Ovary (tissue), 7 donors: ENCODE measurements at regions not wholly inside any gene's neighbourhood (a gene's known extent, or its start where the extent isn't known, plus 50 kb on each side); places are given as distances from the start of the nearest gene placed in this dataset.

Experiments
- DNase-seq, 5 donors: peaks; one replicate each; pipeline ENCODE4 v3.0.0-alpha.2; 2019 to 2020
- H3K27ac ChIP-seq, 2 donors: fragments of 200-600 bp; one replicate each; pipeline versions ENCODE4 v1.5.1 to v1.8.0; 2019 to 2022
- H3K27me3 ChIP-seq: fragments of 200-600 bp; one replicate; pipeline ENCODE4 v1.8.0; 2022
- H3K36me3 ChIP-seq: fragments of 200-600 bp; sonication (generic); one replicate; pipeline ENCODE4 v1.5.1; 2019
- H3K4me1 ChIP-seq: one replicate; pipeline ENCODE4 v1.8.1; 2013; ENCODE audit warnings: mild to moderate bottlenecking, moderate library complexity; ENCODE audit not compliant: insufficient read depth
- H3K4me3 ChIP-seq: fragments of 200-600 bp; sonication (generic); one replicate; pipeline ENCODE4 v1.5.1; 2017
- H3K9me3 ChIP-seq, 2 donors: fragments of 200-600 bp in 1 of 2; sonication (generic) in 1 of 2; one replicate each; pipeline versions ENCODE4 v1.5.1 to v1.8.1; 2013 to 2019; ENCODE audit warnings: mild to moderate bottlenecking in 1 of 2, moderate library complexity in 1 of 2
- EP300 ChIP-seq: sonication (generic); formaldehyde crosslinking; IDR thresholded peaks from one replicate; pipeline ENCODE4 v1.6.1; 2017; ENCODE audit warnings: antibody characterized with exemption
- POLR2A ChIP-seq: fragments of 450-650 bp; IDR thresholded peaks from one replicate; pipeline ENCODE4 v1.6.1; 2017; ENCODE audit warnings: antibody characterized with exemption, mild to moderate bottlenecking, moderate library complexity
- WGBS, 3 donors: extraction: QIAGEN DNeasy Blood & Tissue Kit in 1 of 3; methylation state at CpG; one replicate each; pipeline versions ENCODE4 v1.1.5 to v1.1.7; 2013 to 2017; 5-methylcytosine and 5-hydroxymethylcytosine counted together
- intact Hi-C, 4 donors: fragments of 100-400 bp; cut with DNase I; formaldehyde crosslinking; loops; one replicate each; pipeline versions ENCODE4 v1.11.0 to v1.15.1; 2022 to 2023
- TF ChIP-seq, protein P1 (sequence below), 3 donors: fragments of 450-650 bp in 2 of 3; fragments of 200-600 bp in 1 of 3; IDR thresholded peaks; one replicate each; pipeline versions ENCODE4 v1.5.1 to v1.8.0; 2016 to 2022; ENCODE audit warnings: antibody characterized with exemption in 3 of 3, mild to moderate bottlenecking in 1 of 3
- donor health status: DM: no; HTN: no; CAD: no; lungs with moderate emphysema.
- donor health status: DM: no; HTN: no; CAD: no.
- donor health status: Bipolar disorder and iron deficiency.
- donor health status: DM: no; HTN: no; CAD: no.
- donor health status: DM: yes; HTN: yes; CAD: no.

GRCh38 chr2:182477774-182478173 lies 50.9 kb upstream of the PDE1A start:
- 69 to 75% (median 70%) methylated on average over 6 of the region's 6 CpGs for WGBS, 3 donors
- no peak for TF ChIP-seq EP300
- TF ChIP-seq, protein P1, sequence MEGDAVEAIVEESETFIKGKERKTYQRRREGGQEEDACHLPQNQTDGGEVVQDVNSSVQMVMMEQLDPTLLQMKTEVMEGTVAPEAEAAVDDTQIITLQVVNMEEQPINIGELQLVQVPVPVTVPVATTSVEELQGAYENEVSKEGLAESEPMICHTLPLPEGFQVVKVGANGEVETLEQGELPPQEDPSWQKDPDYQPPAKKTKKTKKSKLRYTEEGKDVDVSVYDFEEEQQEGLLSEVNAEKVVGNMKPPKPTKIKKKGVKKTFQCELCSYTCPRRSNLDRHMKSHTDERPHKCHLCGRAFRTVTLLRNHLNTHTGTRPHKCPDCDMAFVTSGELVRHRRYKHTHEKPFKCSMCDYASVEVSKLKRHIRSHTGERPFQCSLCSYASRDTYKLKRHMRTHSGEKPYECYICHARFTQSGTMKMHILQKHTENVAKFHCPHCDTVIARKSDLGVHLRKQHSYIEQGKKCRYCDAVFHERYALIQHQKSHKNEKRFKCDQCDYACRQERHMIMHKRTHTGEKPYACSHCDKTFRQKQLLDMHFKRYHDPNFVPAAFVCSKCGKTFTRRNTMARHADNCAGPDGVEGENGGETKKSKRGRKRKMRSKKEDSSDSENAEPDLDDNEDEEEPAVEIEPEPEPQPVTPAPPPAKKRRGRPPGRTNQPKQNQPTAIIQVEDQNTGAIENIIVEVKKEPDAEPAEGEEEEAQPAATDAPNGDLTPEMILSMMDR (IDR thresholded peaks at IDR 0.05), result no peak
- no peak for TF ChIP-seq POLR2A
- H3K4me1 ChIP-seq, result no peaks in the 10 kb centered on the region
- H3K36me3 ChIP-seq, result no peaks in the 10 kb centered on the region
- H3K27me3 ChIP-seq, result no peaks in the 10 kb centered on the region
- H3K9me3 ChIP-seq, result no peaks in the 10 kb centered on the region
- intact Hi-C loops, result no loop called here
- DNase-seq, result no peak
- H3K27ac ChIP-seq, result no peak overlapping the region
- no peak overlapping the region for H3K4me3 ChIP-seq

DNA sequence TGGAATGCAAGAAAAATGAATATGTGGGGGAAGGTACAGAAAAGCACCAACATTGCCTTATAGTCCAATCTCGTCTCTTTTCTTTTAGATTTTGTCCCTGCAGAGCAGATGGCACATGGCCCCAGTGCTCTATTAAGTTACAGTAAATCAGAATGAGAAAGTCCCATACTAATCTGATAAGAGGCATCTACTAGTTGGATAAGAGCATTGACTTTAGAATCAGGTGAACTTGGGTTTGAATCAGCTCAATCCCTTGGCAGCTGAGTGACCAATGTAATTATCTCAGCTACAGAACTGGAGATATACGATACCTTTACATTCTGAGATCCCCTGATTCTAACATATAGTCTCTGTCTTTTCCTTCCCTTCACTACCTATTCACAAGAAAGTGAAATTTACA lies 54.8 kb upstream of the PDE1A start:
- no peak overlapping the region for H3K27ac ChIP-seq
- no peaks in the 10 kb centered on the region for H3K9me3 ChIP-seq
- TF ChIP-seq EP300 (no peak), POLR2A (no peak)
- TF ChIP-seq, protein P1 (IDR thresholded peaks at IDR 0.05), result no peak
- no peak overlapping the region for H3K4me3 ChIP-seq
- 91 to 95% (median 92%) methylated on average over 2 of the region's 2 CpGs for WGBS, 3 donors
- no peaks in the 10 kb centered on the region for H3K27me3 ChIP-seq
- no peak for DNase-seq
- intact Hi-C loops, result no loop called here
- H3K36me3 ChIP-seq, result no peaks in the 10 kb centered on the region
- H3K4me1 ChIP-seq, result no peaks in the 10 kb centered on the region

GRCh38 chr2:182482511-182482910 lies 55.7 kb upstream of the PDE1A start:
- Histone ChIP-seq H3K4me1 (no peaks in the 10 kb centered on the region), H3K9me3 (no peaks in the 10 kb centered on the region), H3K27ac (no peak overlapping the region), H3K27me3 (no peaks in the 10 kb centered on the region), H3K4me3 (no peak overlapping the region), H3K36me3 (no peaks in the 10 kb centered on the region)
- 83 to 89% (median 83%) methylated on average over 2 of the region's 2 CpGs for WGBS, 3 donors
- TF ChIP-seq POLR2A, result no peak
- no peak for DNase-seq
- intact Hi-C loops, result no loop called here

DNA sequence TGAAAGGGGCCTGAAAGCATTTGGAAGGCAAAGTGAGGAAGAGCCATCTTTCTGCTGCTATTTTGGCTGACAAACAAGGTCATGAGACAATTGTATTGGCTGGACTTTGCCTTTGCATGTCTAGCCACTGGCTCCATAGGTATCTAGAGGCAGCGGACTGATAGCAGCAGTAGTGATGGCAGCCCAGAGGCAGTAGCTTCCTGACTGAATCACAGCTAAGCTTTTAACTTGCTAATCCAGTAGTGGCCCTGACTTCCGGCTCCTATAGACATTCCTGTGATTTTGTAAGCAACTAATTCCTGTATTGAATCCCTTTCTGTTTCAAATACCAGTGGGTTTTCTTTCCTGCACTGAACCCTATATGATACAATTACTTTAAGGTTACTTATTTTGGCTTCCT lies 69.8 kb upstream of the PDE1A start:
- DNase-seq, result no peak

GRCh38 chr2:182499706-182500470 lies 73.1 kb upstream of the PDE1A start:
- Histone ChIP-seq H3K4me3 (no peak overlapping the region), H3K27ac (no peak overlapping the region), H3K36me3 (no peaks in the 10 kb centered on the region), H3K27me3 (no peaks in the 10 kb centered on the region), H3K9me3 (no peaks in the 10 kb centered on the region), H3K4me1 (no peaks in the 10 kb centered on the region)
- intact Hi-C loops, result no loop called here
- TF ChIP-seq POLR2A (no peak), EP300 (no peak)
- TF ChIP-seq, protein P1 (IDR thresholded peaks at IDR 0.05), result no peak
- WGBS, 3 donors, result 63 to 69% (median 69%) methylated on average over 3 of the region's 3 CpGs
- DNase-seq, result no peak

More for the DNA sequence above, 69.8 kb upstream of the PDE1A start:
- H3K27ac ChIP-seq, result no peak overlapping the region
- no peaks in the 10 kb centered on the region for H3K4me1 ChIP-seq
- no peaks in the 10 kb centered on the region for H3K27me3 ChIP-seq
- TF ChIP-seq EP300 (no peak), POLR2A (no peak)
- TF ChIP-seq, protein P1 (IDR thresholded peaks at IDR 0.05), result no peak
- no peaks in the 10 kb centered on the region for H3K9me3 ChIP-seq
- H3K4me3 ChIP-seq, result no peak overlapping the region
- intact Hi-C loops, result no loop called here
- 87 to 92% (median 89%) methylated on average over 2 of the region's 2 CpGs for WGBS, 3 donors
- no peaks in the 10 kb centered on the region for H3K36me3 ChIP-seq
